Common myeloid progenitor, CD34-positive (primary cell): ENCODE measurements at regions not wholly inside any gene's neighbourhood (a gene's known extent, or its start where the extent isn't known, plus 50 kb on each side); places are given as distances from the start of the nearest gene placed in this dataset.

ENCODE experiments used
- CTCF ChIA-PET: fragments of 350-600 bp; sonication (Branson Sonifier 250); formaldehyde crosslinking; loops from one replicate; lab custom pipeline; 2021; ENCODE audit warnings: antibody characterized with exemption; lab: Charles Lee
- POLR2A ChIA-PET: fragments of 350-600 bp; sonication (Branson Sonifier 250); formaldehyde crosslinking; loops from one replicate; lab custom pipeline; 2021; ENCODE audit warnings: antibody characterized with exemption; lab: Charles Lee
- DNase-seq, 3 donors: peaks; one replicate each; pipeline versions ENCODE4 v3.0.0 to v3.0.0-alpha.2; 2013
- H3K27ac ChIP-seq, 2 experiments: 1 replicate in 1 of 2; 2 replicates in 1 of 2; pipeline ENCODE4 v1.7.0; 2013; ENCODE audit warnings: inconsistent platforms in 2 of 2, low read length in 2 of 2, mild to moderate bottlenecking in 2 of 2, low read depth in 1 of 2, moderate library complexity in 1 of 2; ENCODE audit not compliant: severe bottlenecking in 2 of 2, insufficient read depth in 1 of 2, poor library complexity in 1 of 2
- H3K27me3 ChIP-seq, 5 experiments: replicated peaks in 2 of 5; 1 replicate in 3 of 5; 2 replicates in 2 of 5; pipeline versions ENCODE4 v1.6.1 to v1.7.0; 2013; ENCODE audit warnings: low read length in 4 of 5, mild to moderate bottlenecking in 2 of 5, moderate library complexity in 2 of 5, inconsistent platforms in 1 of 5; ENCODE audit not compliant: insufficient read depth in 5 of 5, control insufficient read depth in 4 of 5
- H3K36me3 ChIP-seq, 4 experiments: 1 replicate in 2 of 4; 2 replicates in 2 of 4; pipeline versions ENCODE4 v1.6.1 to v1.7.0; 2013; ENCODE audit warnings: low read length in 3 of 4, control low read depth in 1 of 4, mild to moderate bottlenecking in 1 of 4; ENCODE audit not compliant: control insufficient read depth in 4 of 4, insufficient read depth in 4 of 4
- H3K4me1 ChIP-seq, 4 experiments: 1 replicate in 3 of 4; 2 replicates in 1 of 4; pipeline versions ENCODE4 v1.6.1 to v1.7.1; 2013; ENCODE audit warnings: low read length in 3 of 4, mild to moderate bottlenecking in 3 of 4, control low read depth in 1 of 4, inconsistent platforms in 1 of 4, moderate library complexity in 1 of 4; ENCODE audit not compliant: control insufficient read depth in 4 of 4, insufficient read depth in 4 of 4; ENCODE audit errors: control extremely low read depth in 1 of 4
- H3K4me3 ChIP-seq, 7 experiments: 1 replicate in 4 of 7; 2 replicates in 3 of 7; pipeline versions ENCODE4 v1.5.1 to v1.7.0; 2013; ENCODE audit warnings: mild to moderate bottlenecking in 7 of 7, low read length in 6 of 7, moderate library complexity in 6 of 7, inconsistent platforms in 2 of 7, low read depth in 2 of 7, control low read depth in 1 of 7; ENCODE audit not compliant: insufficient read depth in 4 of 7, control insufficient read depth in 1 of 7; ENCODE audit errors: extremely low read depth in 1 of 7
- H3K9me3 ChIP-seq, 5 experiments: 1 replicate in 4 of 5; 2 replicates in 1 of 5; pipeline versions ENCODE4 v1.6.1 to v1.7.1; 2013; ENCODE audit warnings: low read length in 4 of 5, mild to moderate bottlenecking in 2 of 5, inconsistent platforms in 1 of 5, low read depth in 1 of 5, moderate library complexity in 1 of 5; ENCODE audit not compliant: control insufficient read depth in 4 of 5, insufficient read depth in 2 of 5; ENCODE audit errors: control extremely low read depth in 1 of 5
- WGBS: methylation state at CpG from one replicate; pipeline ENCODE4 v1.1.5; 2013; ENCODE audit not compliant: insufficient coverage; 5-methylcytosine and 5-hydroxymethylcytosine counted together

DNA sequence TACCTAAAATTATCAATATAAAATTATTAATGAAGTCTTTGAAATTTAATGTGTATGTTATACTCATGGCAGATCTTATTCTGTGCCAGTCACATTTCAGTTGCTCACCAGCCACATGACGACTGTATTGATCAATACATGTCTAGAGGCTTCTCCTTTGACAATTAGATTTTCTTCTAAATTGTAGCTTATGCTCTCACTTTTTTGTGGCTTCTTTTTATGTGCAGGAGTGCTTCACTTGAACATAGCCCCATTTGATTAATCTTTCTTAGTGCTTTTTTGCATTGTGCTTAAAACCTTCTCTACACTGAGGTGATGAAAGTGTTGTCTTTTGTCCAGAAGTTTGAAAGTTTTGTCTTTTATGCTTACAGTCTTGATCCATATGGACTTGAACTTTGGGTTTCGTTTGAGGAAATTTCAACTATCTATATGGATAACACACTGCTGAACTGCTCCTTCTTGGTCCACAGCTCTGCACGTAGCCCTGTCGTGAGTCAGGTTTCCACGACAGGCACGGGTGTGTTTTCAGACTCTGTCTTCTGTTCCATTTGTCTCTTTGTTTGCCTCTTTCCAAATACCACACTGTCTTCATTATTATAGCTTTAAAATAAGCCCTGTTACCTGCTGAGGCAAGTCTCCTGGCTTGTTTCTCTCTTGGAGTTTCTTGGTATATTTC, 393.9 kb upstream of the CFAP20DC start:
- DNase-seq, result no peak
- Histone ChIP-seq H3K9me3 (no peaks in the 10 kb centered on the region), H3K4me1 (no peaks in the 10 kb centered on the region), H3K36me3 (no peaks in the 10 kb centered on the region), H3K4me3 (no peak overlapping the region), H3K27me3 (no peaks in the 10 kb centered on the region), H3K27ac (no peak overlapping the region)
- ChIA-PET CTCF (no interaction called here), POLR2A (no interaction called here)
- WGBS, result 93% methylated on average over 6 of the region's 6 CpGs

DNA sequence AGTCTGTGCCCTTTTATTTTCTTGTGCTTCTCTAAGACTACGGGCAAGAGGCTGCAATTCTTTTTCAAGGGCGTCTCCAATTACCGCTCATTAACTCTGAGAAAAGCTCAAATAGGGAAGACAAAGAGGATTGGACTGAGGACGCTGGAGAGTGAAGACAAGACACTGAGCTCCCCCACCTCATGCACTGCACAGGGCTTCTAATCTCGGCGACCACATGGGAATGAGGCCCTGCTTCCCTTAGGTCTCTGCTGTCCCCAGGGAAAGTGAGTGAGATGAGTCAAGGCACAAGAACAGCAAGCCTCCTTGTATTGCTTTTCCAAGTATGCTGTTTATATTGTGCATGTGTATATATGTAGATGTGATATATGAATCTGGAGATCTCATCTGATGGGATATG, 392.2 kb upstream of the CFAP20DC start:
- Histone ChIP-seq H3K27ac (no peak overlapping the region), H3K4me1 (no peaks in the 10 kb centered on the region), H3K9me3 (no peaks in the 10 kb centered on the region), H3K27me3 (no peaks in the 10 kb centered on the region), H3K36me3 (no peaks in the 10 kb centered on the region), H3K4me3 (no peak overlapping the region)
- 100% methylated on average over 5 of the region's 6 CpGs for WGBS
- ChIA-PET CTCF (no interaction called here), POLR2A (no interaction called here)
- DNase-seq, result no peak

DNA sequence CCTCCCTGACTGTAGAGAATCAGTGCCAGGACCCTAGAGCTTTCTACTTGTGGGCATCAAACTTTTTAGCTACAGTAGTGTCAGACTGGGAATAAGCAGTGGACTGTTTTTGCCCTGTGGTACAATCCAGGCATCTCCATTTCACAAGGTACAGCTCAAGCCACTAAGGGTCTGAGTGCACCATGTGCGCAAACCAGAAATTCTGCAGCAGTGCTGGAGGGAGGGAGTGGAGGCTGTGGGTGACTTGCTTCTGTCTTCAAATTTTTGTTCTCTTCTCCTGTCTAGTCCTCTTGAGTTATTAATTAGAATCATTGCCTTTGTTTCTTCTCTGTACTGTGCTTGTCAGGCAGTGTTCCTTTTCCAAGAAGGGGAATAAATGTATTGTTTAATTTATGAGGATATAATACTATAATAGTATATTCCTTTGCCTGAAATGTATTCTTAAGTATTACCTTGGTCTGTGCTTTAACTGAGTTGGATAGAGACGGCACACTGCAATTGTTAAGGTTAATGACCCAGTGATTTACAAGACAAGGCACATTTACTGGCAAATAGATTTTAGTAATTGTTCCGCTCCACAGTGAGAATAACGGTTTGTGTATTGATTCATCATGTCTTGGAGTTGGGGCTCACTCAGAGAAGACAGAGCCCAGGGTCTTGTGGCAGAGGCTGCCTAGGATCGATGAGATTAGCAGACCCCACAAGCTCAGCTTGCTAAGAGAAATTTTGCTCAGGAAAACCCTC, 390.6 kb upstream of the CFAP20DC start:
- Histone ChIP-seq H3K4me3 (no peak overlapping the region), H3K9me3 (no peaks in the 10 kb centered on the region), H3K27ac (no peak overlapping the region), H3K4me1 (peaks cover 0 to 7% (median 3%) of the 10 kb centered on the region in 4 experiments), H3K27me3 (no peaks in the 10 kb centered on the region), H3K36me3 (no peaks in the 10 kb centered on the region)
- ChIA-PET POLR2A (no interaction called here), CTCF (no interaction called here)
- DNase-seq, result no peak
- WGBS, result 95% methylated on average over 4 of the region's 5 CpGs

DNA sequence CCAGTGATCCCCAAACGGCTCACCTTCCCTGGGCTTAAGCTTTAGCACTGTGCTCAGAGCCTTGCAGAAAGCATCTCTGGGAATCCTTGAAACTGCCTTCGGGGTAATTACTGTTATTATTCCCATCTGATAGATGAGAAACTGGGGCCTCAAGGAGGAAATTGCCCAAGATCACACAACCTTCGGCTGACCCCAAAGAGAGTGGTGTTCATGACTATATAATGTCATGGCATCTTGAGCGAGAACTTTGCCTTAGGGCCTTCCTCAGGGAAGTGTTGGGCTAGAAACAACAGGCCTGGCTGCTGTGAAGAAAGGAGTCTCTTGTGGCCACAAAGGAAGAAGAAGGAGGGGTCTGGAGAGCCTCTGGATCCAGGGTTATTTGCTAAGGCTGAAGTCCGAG, 388.7 kb upstream of the CFAP20DC start:
- 97% methylated on average over 5 of the region's 5 CpGs for WGBS

GRCh38 chr3:59436164-59436958, 386.5 kb upstream of the CFAP20DC start:
- WGBS, result 25% methylated on average over 2 of the region's 2 CpGs
- H3K27me3 ChIP-seq, result no peaks in the 10 kb centered on the region
- H3K4me3 ChIP-seq, result peak overlapping the region in 1 of 7 experiments; percentile 11
- no peak overlapping the region for H3K27ac ChIP-seq
- H3K36me3 ChIP-seq, result no peaks in the 10 kb centered on the region
- ChIA-PET CTCF (no interaction called here), POLR2A (interaction anchor here (1.0 kb wide), 1 partner anchor 10 kb away, joined by 3 read pairs; no protein-coding TSS in a partner anchor)
- DNase-seq, result peak in 2 of 3 donors; percentile 26 to 48
- H3K4me1 ChIP-seq, result peaks cover 0 to 7% (median 3%) of the 10 kb centered on the region in 4 experiments
- H3K9me3 ChIP-seq, result peaks cover 0 to 8% (median 3%) of the 10 kb centered on the region in 5 experiments

More for the DNA sequence above, 388.7 kb upstream of the CFAP20DC start:
- peaks cover 0 to 7% (median 0%) of the 10 kb centered on the region in 5 experiments for H3K9me3 ChIP-seq
- H3K27ac ChIP-seq, result no peak overlapping the region
- POLR2A ChIA-PET, result no interaction called here
- H3K4me3 ChIP-seq, result no peak overlapping the region
- peaks cover 0 to 7% (median 3%) of the 10 kb centered on the region in 4 experiments for H3K4me1 ChIP-seq
- CTCF ChIA-PET, result no interaction called here
- no peaks in the 10 kb centered on the region for H3K27me3 ChIP-seq
- no peaks in the 10 kb centered on the region for H3K36me3 ChIP-seq
- no peak for DNase-seq

DNA sequence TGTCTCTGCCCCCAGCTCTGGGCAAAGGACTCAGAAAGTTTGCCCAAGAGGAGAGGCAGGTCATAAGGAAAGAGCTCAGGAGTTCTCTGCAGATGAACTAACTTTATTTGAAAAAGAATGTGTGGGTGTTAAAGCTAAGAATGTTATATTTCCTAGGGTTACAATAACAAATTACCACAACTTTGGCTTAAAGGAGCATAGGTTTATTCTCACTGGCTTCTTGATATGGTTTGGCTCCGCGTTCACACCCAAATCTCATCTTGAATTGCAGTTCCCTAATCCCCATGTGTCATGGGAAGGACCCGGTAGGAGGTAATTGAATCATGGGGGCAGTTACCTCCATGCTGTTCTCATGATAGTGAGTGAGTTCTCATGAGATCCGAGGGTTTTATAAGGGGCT, 383.7 kb upstream of the CFAP20DC start:
- Histone ChIP-seq H3K4me3 (no peak overlapping the region), H3K9me3 (peaks cover 0 to 8% (median 3%) of the 10 kb centered on the region in 5 experiments), H3K27me3 (peaks cover 0 to 6% (median 0%) of the 10 kb centered on the region in 5 experiments), H3K36me3 (no peaks in the 10 kb centered on the region), H3K27ac (no peak overlapping the region), H3K4me1 (peaks cover 0 to 7% (median 3%) of the 10 kb centered on the region in 4 experiments)
- no peak for DNase-seq
- 83% methylated on average over 1 of the region's 4 CpGs for WGBS
- ChIA-PET CTCF (no interaction called here), POLR2A (no interaction called here)
